HG03460 (cell line): ENCODE measurements at regions not wholly inside any gene's neighbourhood (a gene's known extent, or its start where the extent isn't known, plus 50 kb on each side); places are given as distances from the start of the nearest gene placed in this dataset.
"Not testable (repeated sequence)": the region's sequence is repeated elsewhere in the genome, so short reads cannot be mapped to it uniquely, and the experiment has no call there.

Experiments used
- ATAC-seq: cut with Tn5 transposase; IDR thresholded peaks from one replicate; pipeline ENCODE4 v1.9.1; 2021; ENCODE audit not compliant: unreplicated experiment

DNA sequence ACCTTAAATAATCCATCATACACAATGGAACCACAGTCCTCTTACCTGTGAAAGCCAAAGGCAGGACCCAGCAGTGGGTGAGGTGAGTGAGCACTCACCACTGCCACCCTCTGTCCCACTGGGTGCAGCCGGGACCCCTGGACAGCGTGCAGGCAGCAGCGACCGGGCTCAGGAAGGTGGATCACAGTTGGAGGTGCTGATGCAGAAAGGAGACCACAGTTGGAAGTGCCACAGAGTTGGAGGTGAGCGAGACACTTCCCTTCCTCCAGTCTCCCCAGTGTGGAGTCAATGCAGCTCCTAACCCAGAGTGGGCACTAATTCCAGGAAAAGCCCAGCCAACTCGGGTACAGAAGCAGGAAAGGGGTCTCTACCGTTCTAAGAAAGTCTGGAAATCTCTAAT lies 323.0 kb downstream of the KLF13 start:
- ATAC-seq, result not testable (repeated sequence)

DNA sequence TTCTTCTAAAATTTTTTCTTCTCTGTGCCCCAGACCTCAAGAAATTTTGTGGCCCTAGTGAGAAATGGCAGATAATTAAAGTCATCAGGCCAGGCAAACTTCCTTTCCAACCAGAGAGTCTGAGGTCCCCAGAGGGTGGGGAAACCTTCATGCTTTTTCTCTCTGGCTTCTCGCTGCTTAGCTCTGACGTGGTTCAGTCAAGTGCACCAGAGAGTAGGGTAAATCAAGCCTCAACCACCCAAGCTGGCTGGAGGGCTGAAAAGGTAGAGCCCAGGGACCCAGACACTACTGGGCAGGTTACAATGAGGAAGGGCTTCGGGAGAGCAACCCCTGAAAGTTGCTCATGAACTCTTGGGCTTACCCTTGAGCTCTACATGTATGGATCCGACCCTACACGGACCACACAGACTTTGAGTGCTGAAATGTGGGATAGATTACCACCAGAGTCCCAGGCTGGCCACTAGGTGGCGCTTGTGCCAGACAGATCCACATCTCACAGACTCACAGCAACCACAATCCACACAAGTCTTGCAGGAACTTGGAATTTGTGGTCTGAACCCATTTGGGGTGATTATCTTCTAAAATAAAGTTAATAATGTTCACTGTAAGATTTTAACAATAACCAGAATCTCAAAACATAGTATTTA lies 323.5 kb downstream of the KLF13 start:
- ATAC-seq, result not testable (repeated sequence)

DNA sequence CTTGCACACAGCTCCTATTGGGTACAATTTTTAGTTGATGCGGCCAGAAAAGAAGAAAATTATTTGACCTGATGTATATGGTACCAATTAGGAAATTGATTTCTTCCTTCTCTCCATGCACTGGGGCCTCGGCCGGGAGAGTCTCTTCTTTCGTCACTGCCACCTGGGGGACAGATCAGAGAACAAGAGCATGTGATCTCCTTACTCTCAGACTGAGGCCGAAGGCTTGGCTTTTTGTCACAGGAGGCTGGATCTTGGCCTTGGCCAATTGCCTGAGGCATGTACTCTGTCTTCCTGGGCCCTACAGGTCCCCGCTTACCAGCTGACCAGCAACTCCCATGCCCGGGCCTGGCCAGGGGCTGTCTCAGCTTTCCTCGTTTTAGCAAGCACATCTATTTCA lies 330.3 kb downstream of the KLF13 start:
- not testable (repeated sequence) for ATAC-seq

GRCh38 chr15:31660816-31661215 lies 334.2 kb downstream of the KLF13 start:
- ATAC-seq, result no peak

DNA sequence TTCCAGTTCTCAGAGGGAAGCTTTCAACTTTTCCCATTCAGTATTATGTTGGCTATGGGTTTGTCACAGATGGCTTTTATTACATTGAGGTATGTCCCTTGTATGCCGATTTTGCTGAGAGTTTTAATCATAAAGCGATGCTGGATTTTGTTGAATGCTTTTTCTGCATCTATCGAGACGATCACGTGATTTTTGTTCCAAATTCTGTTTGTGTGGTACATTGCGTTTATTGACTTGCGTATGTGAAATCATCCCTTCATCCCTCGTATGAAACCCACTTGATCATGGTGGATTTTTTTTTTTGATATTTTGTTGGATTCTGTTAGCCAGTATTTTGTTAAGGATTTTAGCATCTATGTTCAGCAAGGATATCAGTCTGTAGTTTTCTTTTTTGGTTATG lies 339.1 kb downstream of the KLF13 start:
- not testable (repeated sequence) for ATAC-seq

DNA sequence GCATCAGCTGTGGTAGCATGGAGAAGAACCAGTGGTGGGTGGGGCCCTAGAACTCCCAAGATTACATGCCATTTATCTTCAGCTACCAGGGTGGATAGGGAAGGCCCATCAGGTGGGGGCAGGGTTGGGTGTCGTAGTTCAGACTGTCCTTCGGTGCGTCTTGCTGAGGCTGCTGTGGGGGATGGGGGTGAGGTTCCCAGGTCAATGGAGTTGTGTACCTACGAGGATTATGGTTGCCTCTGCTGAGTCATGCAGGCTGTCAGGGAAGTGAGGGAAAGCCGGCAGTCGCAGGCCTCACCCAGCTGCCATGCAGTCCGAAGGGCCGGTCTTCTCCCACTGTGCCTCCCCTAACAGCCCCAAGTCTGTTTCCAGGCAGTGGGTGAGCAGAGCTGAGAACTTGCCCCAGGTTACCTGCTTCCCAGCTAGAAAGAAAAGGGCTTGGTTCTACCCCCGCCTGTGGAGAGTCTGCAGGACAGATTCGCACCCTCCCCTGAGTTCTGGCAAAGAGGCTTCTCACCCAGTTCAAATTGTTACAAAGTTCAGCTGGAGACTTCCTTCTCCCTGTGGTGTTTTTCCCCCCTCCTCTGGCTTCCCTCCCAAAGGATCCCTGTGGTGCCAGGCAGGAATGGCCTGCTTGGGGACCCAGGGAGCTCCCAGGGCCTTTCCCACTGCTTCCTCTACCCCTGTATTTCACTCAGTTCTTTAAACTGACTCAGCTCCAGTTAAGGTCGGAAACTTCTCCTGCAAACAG lies 342.7 kb downstream of the KLF13 start:
- ATAC-seq, result not testable (repeated sequence)

GRCh38 chr15:31673263-31673662 lies 346.6 kb downstream of the KLF13 start:
- not testable (repeated sequence) for ATAC-seq

DNA sequence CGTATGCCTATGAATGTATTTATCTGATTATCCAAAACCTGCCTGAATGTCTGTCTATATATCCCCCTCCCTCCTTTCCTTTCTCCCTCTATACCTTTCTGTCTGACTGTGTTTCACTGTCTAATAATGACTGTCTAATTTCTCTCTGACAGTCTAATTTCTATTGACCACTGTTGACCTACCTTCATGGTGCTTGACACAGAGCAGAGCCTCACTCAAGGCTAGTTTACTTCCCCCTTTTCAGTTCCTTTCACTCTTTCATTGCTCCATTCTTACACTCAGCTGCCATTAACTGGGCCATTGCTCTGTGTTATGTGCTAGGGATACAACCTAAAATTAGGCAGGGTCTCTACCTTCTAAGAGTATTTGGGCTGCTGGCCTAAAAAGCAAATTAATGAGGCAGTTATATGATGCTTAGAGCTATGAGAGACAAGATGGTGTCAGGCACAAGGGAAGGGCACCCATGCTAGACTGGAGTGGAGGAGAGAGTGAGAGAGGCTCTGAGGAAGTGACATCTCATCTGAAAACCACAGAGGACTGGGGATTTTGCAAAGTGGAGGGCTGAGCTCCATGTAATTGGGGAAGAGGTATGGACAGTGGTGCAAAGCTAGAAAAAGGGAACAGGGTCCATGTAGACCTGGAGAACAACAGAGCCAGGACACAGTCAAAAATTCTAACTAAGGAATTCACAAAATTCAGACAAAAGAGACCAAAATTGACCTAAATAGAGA lies 348.6 kb upstream of the CHRNA7 start:
- not testable (repeated sequence) for ATAC-seq

GRCh38 chr15:31687088-31687487 lies 343.2 kb upstream of the CHRNA7 start:
- not testable (repeated sequence) for ATAC-seq

DNA sequence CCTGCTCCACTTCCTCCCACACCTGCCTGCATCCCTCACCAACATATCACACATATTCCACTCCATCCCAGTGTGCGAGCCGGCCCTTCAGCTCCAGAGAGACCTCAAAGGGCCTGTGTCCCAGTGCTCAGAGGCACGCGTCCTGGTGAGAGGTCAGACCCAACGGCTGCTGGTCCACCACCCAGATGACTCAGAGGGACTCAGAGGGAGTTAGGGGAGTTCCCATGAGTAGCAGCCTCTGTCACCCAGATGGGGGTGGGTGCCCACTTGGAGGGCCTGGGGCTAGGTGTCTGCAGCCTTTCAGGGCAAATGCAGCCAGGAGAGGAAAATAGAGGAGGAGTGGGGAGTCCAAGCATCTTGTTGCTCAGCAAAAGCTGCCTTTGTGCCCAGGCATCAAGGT lies 333.8 kb upstream of the CHRNA7 start:
- ATAC-seq, result not testable (repeated sequence)

DNA sequence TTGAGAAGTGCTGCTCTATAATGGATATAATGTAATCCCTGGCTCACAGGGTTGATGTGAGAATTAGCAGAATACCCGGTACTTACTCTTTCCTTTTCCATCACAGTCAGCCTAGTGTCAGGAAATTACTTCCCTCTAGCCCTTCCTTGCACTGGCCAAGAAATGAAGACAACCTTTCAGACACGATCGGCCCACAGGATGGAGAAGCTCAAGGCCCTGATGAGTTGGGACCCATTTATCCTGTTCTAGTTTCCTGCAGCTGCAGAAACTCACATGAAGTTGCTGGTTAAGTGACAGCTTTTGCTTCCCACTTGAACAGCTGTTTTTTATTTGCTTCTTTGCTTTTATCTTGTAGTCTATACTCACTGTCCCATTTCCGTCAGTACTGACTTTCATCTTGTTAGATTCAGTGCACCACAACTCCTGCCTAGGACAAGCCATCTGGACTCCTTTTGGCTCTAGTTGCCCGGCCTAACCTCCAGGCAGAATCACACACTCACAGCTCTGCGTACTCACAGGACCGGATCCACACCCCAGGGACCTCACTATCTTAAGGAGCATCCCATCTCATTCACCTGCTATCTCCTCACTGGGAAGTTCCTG lies 325.1 kb upstream of the CHRNA7 start:
- ATAC-seq, result not testable (repeated sequence)

DNA sequence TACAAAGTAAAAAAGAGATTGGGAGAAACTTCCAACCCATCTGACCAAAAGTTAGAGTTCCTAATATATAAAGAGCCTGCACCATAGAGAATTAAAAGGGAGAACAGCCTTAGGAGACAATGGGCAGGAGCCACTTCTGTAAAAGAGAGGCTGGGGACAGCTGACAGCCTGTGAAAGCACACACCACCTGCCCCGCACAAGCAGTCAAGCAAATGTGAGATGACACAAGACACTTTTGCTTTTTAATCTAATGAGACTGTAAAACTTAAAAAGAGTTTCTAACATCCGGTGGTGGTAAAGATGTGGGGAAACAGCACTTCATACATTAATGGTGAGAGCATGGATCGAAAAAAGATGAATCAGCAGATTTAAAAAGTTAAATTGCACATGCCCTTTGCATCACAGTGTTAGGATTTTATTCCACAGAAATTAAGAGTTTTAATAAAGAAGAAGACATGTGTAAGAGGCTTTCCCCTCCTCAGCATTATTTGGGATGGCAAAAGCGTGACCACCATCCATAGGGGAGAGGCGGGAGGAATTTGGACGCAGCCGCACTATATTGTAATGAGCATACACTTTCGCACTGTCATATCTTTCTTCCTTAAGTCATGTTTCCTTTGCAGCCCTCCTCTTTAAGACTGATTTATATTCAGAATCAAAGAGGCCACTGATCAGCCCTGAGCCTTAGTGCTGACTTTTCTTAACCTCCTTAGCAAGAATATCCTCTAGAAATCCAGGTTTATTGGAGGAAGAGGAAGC lies 322.2 kb upstream of the CHRNA7 start:
- peak; percentile 66 for ATAC-seq

GRCh38 chr15:31708703-31709327 lies 321.5 kb upstream of the CHRNA7 start:
- ATAC-seq, result peak; percentile 78

DNA sequence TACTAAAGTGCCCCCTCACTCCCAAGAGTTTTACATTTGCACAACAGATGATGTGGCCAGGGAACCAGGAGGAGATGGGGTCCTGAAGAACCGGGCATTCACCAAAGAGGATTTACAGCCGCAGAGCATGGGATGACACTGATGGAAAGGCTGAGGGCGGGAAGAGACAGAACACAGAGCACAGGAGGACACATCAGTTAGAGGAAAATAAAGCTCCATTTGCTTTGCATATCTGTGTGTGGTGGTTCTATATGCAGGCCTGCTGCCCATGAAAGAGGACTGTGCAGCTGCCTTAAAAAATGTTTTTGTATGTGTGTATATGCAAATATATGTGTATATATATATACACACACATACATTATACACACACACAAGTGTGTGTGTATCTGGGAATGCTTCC lies 320.8 kb upstream of the CHRNA7 start:
- not testable (repeated sequence) for ATAC-seq

DNA sequence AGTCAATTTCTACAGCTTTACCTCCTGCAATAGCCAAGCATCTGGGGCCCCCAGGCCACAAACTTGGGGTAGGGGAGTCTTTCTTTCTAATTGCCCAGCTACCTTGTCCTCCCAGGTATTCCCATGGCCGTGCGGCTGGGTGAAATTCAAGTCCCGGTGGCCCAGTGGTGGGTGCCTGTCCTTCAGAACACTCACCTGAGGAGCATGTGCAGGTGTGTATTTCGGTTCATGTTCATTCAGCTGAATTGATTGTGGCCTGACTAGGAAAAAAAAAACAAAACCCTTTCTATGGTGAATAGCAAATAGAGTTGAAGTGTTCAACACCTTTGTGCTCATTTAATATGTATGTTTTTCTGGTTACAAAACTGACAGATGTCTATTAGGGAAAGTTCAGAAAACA lies 319.5 kb upstream of the CHRNA7 start:
- ATAC-seq, result not testable (repeated sequence)

- ATAC-seq, result not testable (repeated sequence)
Observed at GRCh38 chr15:31715208-31715607, 315.1 kb upstream of the CHRNA7 start.

- ATAC-seq, result not testable (repeated sequence)
Observed at GRCh38 chr15:31718625-31719024, 311.7 kb upstream of the CHRNA7 start.

DNA sequence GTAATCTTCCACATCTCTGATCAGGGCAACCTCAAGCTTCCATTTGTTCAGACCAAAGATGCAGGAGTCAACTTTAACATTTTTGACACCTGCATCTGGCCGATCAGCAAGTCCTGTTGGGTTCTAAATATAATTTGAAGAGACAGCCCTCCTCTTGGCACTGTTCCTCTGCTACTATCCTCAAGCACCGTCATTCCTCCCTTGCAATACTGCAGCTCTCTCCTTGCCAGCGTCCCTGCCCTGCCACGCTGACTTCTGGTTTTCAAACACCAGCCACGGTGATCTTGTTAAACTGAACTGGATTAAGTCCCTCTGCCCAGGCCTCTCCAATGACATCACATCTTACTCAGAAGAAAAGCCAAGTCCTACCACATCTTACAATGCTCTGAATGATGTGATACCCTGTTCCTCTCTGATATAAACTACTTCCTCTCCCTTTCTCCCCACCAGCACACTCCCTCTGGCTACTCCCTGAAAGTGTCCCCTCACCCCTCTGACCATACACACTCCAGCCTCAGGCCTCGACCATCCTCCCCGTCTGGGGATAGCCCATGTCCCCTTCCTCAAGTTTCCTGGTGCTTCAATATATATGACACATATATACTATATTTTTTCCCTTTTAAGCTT lies 310.8 kb upstream of the CHRNA7 start:
- ATAC-seq, result not testable (repeated sequence)

DNA sequence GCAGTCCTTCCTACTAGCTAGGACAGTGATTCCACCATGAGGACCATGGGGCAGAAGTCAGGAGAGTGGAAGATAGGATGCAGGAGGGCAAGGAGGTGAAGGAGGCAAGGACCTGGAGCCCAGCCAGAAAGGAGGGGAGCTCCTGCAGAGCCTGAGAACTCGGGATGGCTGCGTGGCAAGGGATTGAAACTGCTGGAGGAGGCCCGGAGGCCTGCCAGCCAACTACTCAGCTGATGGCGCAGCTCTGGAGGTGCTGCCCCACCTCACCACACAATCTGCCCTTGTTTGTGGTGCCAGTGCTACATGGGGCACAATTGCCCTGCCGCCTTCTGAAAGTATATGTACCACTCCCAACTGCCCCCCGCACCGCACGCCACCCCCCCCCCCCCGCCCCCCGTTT lies 307.3 kb upstream of the CHRNA7 start:
- ATAC-seq, result not testable (repeated sequence)

GRCh38 chr15:31724903-31725302 lies 305.4 kb upstream of the CHRNA7 start:
- ATAC-seq, result not testable (repeated sequence)
